GM12892 (cell line): ENCODE measurements at regions not wholly inside any gene's neighbourhood (a gene's known extent, or its start where the extent isn't known, plus 50 kb on each side); places are given as distances from the start of the nearest gene placed in this dataset.

ENCODE experiments used
- DNase-seq: peaks from one replicate; pipeline ENCODE4 v3.0.0; 2011; ENCODE audit not compliant: insufficient read length
- FAIRE-seq: peaks from 2 replicates; lab custom pipeline; 2011; peaks lifted over from hg19 to GRCh38; lab: Jason Lieb, UNC
- POLR2A ChIP-seq: IDR thresholded peaks from 2 replicates; pipeline ENCODE4 v1.6.1; 2011; ENCODE audit warnings: low read depth, low read length, control low read depth
- POLR2AphosphoS5 ChIP-seq: IDR thresholded peaks from 2 replicates; pipeline ENCODE4 v1.6.1; 2011; ENCODE audit warnings: low read depth, low read length, control low read depth
- TAF1 ChIP-seq: IDR thresholded peaks from 2 replicates; pipeline ENCODE4 v1.6.1; 2011; ENCODE audit warnings: low read depth, mild to moderate bottlenecking, control low read depth, low read length, borderline replicate concordance

DNA sequence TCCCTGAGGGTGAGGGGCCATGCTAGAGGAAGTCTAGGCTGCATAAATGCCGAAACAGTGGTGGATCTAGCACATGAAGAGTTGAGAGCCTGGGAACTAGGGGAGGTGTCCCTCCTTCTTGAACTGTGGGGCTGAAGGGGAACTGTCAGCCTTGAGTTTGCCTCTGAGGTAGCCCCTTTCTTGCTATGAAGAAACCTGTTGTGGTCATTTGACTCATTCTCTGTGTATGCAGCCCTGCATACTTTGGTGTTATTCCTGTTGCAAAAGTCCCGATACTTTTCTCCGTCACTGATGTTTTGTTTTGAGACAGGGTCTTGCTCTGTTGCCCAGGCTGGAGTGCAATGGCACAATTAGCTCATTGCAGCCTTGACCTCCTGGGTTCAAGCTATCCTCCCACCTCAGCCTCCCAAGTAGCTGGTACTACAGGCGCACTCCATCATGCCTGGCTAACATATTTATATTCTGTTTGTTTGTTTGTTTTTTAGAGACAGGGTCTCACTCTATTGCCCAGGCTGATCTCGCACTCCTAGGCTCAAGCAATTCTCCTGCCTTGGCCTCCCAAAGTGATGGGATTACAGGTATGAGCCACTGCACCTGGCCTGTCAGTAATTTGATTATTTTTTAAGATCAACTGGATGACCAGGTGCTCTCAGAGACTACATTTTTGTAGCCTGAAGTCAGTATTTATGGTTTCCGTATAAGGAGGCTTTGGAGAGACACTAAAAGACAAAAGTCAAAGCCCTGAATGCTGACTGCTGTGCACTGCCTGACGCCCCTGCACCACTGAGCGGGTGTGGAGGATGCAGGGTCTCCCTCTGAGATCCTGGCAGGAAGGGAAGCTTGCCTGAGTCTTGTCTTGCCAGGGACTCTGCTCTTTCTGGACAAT, 86.2 kb upstream of the KCNK12 start:
- TF ChIP-seq TAF1 (no peak), POLR2A (no peak), POLR2AphosphoS5 (no peak)
- DNase-seq (no peak), FAIRE-seq (peak; percentile 83)

- TF ChIP-seq POLR2AphosphoS5 (no peak), TAF1 (no peak), POLR2A (peak; percentile 42; the same call in 1 of the 2 replicates)
- FAIRE-seq = no peak
- DNase-seq = no peak
Observed at GRCh38 chr2:47655563-47655880, 84.7 kb upstream of the KCNK12 start.

DNA sequence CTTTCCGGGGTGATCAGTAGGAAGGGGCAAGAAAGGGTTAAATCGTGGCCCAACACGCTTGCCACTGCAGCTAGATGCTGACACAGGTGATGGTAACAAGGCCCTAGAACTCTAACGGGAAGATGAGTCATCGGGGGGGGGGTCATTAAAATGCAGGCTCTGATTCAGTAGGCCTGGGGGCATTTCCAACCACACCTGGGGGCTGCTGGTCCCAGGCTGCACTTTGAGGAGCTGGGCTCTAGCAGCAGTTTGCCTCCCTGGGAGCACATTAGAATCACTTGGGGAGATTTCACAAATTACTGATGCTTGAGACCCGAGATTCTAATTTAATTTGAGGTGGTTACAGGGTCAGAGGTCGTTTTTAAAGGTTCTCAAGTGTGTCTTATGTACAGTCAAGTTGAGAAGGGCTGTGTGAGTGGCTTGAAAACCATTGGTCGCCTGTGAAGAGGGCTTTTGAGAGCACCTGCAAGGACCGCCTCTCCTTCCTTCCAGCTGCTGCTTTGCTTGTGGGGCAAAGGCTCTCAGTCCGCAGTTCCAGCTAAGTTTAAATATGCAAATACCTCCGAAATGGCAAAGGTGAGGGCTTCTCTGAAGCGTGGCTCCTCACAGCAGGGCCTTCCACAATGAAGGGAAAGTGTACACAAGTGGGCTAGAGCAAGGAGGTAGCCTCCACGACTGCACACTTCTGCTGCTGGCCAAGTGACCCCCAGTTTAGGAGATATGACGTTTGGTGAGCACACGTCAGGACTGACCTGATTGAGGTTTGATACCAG, 84.2 kb upstream of the KCNK12 start:
- DNase-seq (peak; percentile 53), FAIRE-seq (peak; percentile 93)
- TF ChIP-seq TAF1 (no peak), POLR2AphosphoS5 (no peak), POLR2A (no peak)

DNA sequence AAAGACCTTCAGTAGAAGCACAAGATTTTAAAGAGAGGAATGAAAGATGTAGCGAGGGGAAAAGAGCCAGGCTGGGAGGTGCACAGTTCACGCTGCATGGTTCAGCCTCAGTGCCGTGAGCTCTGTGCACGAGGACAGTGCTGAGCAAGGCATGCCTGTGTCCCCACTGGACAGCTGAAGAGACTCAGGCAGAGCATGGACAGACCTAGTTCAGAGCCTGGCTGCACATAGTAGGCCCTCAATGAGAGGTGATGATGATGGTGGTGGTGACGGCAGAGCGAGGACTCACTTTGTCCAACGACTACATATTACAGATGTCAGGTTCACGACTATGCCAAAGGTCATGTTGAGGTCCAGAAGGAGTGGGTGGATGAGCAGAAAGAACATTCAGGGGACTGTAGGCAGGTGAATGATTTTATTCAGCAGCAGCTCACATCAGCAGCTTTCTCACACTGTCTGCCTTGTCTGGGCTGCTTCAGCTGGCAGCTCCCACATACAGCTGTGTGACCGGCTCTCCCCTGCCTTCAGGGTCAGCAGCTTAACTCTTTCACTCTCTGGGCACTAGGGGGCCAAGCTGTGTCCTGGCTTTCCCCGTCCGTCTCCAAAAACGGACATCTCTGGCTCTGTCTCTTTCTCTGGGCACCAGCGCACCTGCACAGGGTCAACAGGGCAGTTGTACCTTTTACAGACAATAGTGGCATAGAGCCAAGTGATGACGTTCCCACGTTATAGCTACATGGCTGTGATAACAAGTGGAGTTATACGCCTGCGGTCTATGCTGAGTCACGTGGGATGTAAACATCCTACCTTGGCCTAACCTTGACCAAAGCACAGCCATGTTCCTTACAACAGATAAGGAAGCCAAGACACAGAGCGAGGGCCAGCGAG, 83.4 kb upstream of the KCNK12 start:
- no peak for DNase-seq
- peak; percentile 73 for FAIRE-seq
- TF ChIP-seq POLR2A (no peak), POLR2AphosphoS5 (no peak), TAF1 (no peak)

GRCh38 chr2:47653036-47653435, 82.3 kb upstream of the KCNK12 start:
- no peak for FAIRE-seq
- no peak for DNase-seq
- TF ChIP-seq TAF1 = no peak
- no peak for TF ChIP-seq POLR2A
- TF ChIP-seq POLR2AphosphoS5 = no peak

DNA sequence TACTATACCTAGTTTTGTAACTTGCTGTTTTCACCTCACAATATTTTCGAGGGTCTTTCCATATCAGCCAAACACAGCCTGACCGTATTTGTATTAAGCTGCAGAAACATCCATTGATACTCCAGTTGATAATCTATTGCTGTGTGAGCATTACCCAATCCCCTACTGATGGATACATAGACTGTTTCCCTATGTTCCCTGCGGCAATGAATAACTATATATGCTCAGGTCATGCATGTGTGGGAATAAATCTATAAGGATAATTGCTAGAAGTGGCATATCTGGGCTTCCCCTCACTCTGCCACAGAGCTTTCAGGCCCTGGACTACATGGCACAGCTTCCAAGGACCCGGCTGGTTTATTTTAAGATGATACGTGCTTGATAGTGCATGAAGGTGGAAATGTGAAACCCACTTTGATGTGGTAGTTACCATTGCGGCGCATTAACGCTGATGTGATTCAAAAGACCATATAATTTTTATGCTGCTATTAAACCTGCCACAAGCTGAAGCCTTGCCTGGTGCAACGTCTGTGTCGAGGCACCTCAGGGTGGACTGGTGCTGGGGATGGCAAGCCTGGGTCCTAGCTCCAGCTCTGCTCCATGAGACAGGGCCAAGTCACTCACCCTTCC, 81.4 kb upstream of the KCNK12 start:
- DNase-seq (no peak), FAIRE-seq (no peak)
- no peak for TF ChIP-seq POLR2A
- TF ChIP-seq TAF1 = no peak
- no peak for TF ChIP-seq POLR2AphosphoS5

DNA sequence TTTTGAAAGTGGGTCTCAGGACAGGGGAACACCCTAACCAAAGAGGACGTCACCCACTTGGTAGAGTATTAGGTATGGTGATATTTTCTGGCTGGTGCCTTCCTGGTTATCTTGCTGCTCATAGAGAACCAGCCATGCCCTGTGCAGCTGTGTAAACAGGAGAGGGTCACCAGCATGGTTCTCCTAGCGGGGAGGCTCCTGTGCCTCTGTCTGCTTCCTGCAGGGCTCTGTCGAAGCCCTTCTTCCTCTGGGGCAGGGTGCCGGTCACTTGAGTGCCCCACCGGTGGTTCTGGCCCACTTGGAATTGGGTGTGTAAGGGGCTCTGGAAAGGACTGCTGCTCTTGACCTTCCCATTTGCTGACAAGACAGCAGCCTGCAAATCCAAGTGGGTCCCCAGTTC, 80.5 kb upstream of the KCNK12 start:
- no peak for TF ChIP-seq POLR2AphosphoS5
- no peak for TF ChIP-seq TAF1
- TF ChIP-seq POLR2A = no peak
- no peak for DNase-seq
- no peak for FAIRE-seq

DNA sequence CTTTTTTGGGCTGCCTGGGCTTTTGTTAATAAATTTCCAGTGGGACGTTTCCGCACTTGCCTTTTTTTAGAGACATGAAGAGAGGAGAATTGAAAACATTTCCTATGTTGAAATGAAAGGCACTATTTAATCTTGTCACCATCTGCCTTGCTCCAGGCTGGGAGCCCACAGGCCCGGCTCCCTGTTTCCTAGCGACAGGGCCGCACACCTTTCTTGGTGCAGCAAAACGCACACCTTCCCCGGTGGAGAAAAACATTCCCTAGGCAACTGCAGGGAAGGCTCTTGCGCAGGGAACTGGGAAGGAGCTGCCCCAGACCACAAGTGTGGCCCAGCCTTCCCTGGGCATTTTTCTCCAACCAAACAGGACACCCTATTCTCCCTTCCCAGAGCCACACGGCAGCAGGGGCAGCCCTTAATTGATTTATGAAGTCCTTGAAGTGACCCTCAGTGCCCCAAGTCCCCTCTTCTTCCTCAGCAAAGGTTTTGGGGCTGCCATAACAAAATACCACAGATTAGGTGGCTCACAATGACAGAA, 79.3 kb upstream of the KCNK12 start:
- DNase-seq = no peak
- no peak for FAIRE-seq
- TF ChIP-seq POLR2A = no peak
- no peak for TF ChIP-seq POLR2AphosphoS5
- TF ChIP-seq TAF1 = no peak

GRCh38 chr2:47645246-47645645, 74.5 kb upstream of the KCNK12 start:
- DNase-seq = no peak
- FAIRE-seq = no peak
- TF ChIP-seq TAF1 (no peak), POLR2AphosphoS5 (no peak), POLR2A (no peak)

DNA sequence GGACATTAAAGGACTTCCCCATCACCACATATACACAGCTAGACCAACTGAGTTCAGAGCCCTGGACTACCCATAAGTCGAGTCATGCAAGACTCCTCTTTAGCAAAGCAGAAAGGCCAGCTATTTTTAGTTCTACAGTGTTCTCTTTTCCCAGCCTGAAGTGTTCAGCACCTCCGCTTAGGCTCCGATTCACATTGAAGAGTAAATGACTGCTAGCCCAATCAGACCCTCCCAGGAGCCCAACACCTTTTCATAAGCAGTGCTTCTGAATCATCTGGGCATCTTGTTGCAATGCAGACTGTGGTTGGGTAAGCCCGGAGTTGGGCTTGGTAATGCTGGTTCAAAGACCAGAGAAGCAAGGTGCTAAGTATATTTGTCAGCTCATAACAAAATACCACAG, 73.6 kb upstream of the KCNK12 start:
- FAIRE-seq (no peak), DNase-seq (no peak)
- TF ChIP-seq TAF1 = no peak
- TF ChIP-seq POLR2AphosphoS5 = no peak
- TF ChIP-seq POLR2A = no peak
